ENCODE measurements at regions not wholly inside any gene's neighbourhood (a gene's known extent, or its start where the extent isn't known, plus 50 kb on each side); places are given as distances from the start of the nearest gene placed in this dataset.

DNA sequence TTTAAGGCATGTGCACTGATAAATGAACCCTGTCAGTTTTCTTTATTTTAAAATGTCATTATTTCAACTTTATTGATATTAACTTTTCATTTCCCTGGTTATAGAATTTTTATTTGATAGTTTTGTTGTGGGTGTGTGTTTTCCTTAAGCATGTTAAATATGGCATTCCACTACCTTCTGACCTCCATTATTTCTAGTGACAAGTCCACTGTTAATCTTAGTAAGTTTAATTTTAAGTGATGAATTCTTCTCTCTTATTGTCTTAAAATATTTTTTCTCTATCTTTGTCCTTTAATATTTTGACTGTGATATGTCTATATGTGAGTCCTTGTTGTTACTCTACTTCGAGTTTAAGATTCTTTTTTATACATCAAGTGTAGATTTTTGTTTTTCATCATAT is 685.7 kb downstream of the GALR1 start:
- TF ChIP-seq, protein P1, sequence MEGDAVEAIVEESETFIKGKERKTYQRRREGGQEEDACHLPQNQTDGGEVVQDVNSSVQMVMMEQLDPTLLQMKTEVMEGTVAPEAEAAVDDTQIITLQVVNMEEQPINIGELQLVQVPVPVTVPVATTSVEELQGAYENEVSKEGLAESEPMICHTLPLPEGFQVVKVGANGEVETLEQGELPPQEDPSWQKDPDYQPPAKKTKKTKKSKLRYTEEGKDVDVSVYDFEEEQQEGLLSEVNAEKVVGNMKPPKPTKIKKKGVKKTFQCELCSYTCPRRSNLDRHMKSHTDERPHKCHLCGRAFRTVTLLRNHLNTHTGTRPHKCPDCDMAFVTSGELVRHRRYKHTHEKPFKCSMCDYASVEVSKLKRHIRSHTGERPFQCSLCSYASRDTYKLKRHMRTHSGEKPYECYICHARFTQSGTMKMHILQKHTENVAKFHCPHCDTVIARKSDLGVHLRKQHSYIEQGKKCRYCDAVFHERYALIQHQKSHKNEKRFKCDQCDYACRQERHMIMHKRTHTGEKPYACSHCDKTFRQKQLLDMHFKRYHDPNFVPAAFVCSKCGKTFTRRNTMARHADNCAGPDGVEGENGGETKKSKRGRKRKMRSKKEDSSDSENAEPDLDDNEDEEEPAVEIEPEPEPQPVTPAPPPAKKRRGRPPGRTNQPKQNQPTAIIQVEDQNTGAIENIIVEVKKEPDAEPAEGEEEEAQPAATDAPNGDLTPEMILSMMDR (IDR thresholded peaks at IDR 0.05 in 8 of 11, conservative IDR thresholded peaks at IDR 0.05 in 3 of 11) = no peak
- no peak for TF ChIP-seq POLR2A (IDR thresholded peaks at IDR 0.05)
- TF ChIP-seq POLR2AphosphoS5 (IDR thresholded peaks at IDR 0.05) = no peak

Measured in spleen (tissue), 7 donors.